CD4-positive, alpha-beta T cell (primary cell): ENCODE measurements at regions not wholly inside any gene's neighbourhood (a gene's known extent, or its start where the extent isn't known, plus 50 kb on each side); places are given as distances from the start of the nearest gene placed in this dataset.

ENCODE experiments used
- ATAC-seq: fragments of 200-7000 bp; cut with Tn5 transposase; one replicate; pipeline ENCODE4 v1.10.0; 2022; ENCODE audit warnings: mild to moderate bottlenecking; ENCODE audit not compliant: poor library complexity
- CTCF ChIA-PET: fragments of 350-600 bp; sonication (Branson Sonifier 250); formaldehyde crosslinking; loops from one replicate; lab custom pipeline; 2021; ENCODE audit warnings: antibody characterized with exemption, inconsistent platforms; lab: Charles Lee
- POLR2A ChIA-PET: fragments of 350-600 bp; sonication (Branson Sonifier 250); formaldehyde crosslinking; loops from one replicate; lab custom pipeline; 2021; ENCODE audit warnings: antibody characterized with exemption, inconsistent platforms; lab: Charles Lee
- DNase-seq, 14 experiments: peaks; one replicate each; pipeline ENCODE4 v3.0.0-alpha.2; 2013 to 2020; ENCODE audit warnings: mixed read lengths in 2 of 14
- H3K27ac ChIP-seq, 2 donors: one replicate each; pipeline versions ENCODE4 v1.5.1 to v1.7.0; 2013; ENCODE audit warnings: low read length in 2 of 2, low read depth in 1 of 2, mild to moderate bottlenecking in 1 of 2
- H3K27me3 ChIP-seq, 2 experiments: 1 replicate in 1 of 2; 2 replicates in 1 of 2; pipeline versions ENCODE4 v1.6.1 to v1.7.0; 2013; ENCODE audit warnings: low read length in 2 of 2, control low read depth in 1 of 2, mild to moderate bottlenecking in 1 of 2, moderate library complexity in 1 of 2; ENCODE audit not compliant: insufficient read depth in 2 of 2, control insufficient read depth in 1 of 2
- H3K36me3 ChIP-seq: one replicate; pipeline ENCODE4 v1.6.1; 2013; ENCODE audit warnings: low read length, control low read depth; ENCODE audit not compliant: insufficient read depth
- H3K4me1 ChIP-seq: one replicate; pipeline ENCODE4 v1.6.1; 2013; ENCODE audit warnings: low read length, control low read depth; ENCODE audit not compliant: insufficient read depth
- H3K4me3 ChIP-seq: one replicate; pipeline ENCODE4 v1.5.1; 2013; ENCODE audit warnings: mild to moderate bottlenecking, low read length, moderate library complexity
- H3K9me3 ChIP-seq, 2 experiments: 1 replicate in 1 of 2; 2 replicates in 1 of 2; pipeline versions ENCODE4 v1.6.1 to v1.7.0; 2013; ENCODE audit warnings: low read length in 2 of 2, mild to moderate bottlenecking in 2 of 2, control low read depth in 1 of 2, moderate library complexity in 1 of 2; ENCODE audit not compliant: control insufficient read depth in 1 of 2, insufficient read depth in 1 of 2
- H3K27ac Mint-ChIP-seq: one replicate; pipeline ENCODE4 v1.8.0; 2020; ENCODE audit warnings: mixed read lengths
- H3K27me3 Mint-ChIP-seq: one replicate; pipeline ENCODE4 v1.8.0; 2021; ENCODE audit warnings: mixed read lengths
- H3K36me3 Mint-ChIP-seq: one replicate; pipeline ENCODE4 v1.8.0; 2021; ENCODE audit warnings: low read depth, mixed read lengths
- H3K4me1 Mint-ChIP-seq: one replicate; pipeline ENCODE4 v1.8.0; 2021; ENCODE audit warnings: low read depth, mixed read lengths
- H3K4me3 Mint-ChIP-seq: one replicate; pipeline ENCODE4 v1.8.0; 2020; ENCODE audit warnings: mild to moderate bottlenecking, mixed read lengths
- H3K9me3 Mint-ChIP-seq: one replicate; pipeline ENCODE4 v1.8.0; 2020; ENCODE audit warnings: mixed read lengths
- CTCF ChIP-seq: fragments of 200-600 bp; IDR thresholded peaks from one replicate; pipeline ENCODE4 v1.8.0; 2022; ENCODE audit warnings: antibody characterized with exemption, mild to moderate bottlenecking
- intact Hi-C, 2 experiments: fragments of 100-400 bp; cut with DNase I in 1 of 2; cut with micrococcal nuclease in 1 of 2; formaldehyde crosslinking; loops; one replicate each; pipeline versions ENCODE4 v1.15.1 to v1.9.0; 2023 to 2025; cut with DNase I, micrococcal nuclease

DNA sequence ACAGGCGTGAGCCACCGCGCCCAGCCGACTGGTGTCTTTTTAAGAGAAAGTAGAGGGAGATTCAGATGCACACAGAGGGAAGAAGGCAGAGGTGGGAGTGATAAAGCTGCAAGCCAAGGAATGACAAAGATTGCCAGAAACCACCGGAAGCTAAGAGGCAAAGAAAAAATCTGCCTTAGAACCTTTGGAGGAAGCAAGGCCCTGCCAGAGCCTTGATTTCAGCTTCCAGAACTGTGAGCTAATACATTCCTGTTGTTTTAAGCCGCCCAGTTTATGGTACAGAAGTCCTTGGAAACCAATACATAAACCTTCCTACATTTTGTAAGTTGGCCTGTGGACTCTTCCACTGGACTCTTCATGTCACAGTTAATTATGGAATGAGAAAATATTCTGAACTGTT, 71.7 kb upstream of the SOX21 start:
- no peaks in the 10 kb centered on the region for H3K4me1 Mint-ChIP-seq
- TF ChIP-seq CTCF: no peak
- intact Hi-C loops: no loop called here
- CTCF ChIA-PET: no interaction called here
- H3K4me1 ChIP-seq: no peaks in the 10 kb centered on the region
- POLR2A ChIA-PET: no interaction called here
- H3K27ac Mint-ChIP-seq: no peak overlapping the region
- peaks cover 9% of the 10 kb centered on the region for H3K27me3 Mint-ChIP-seq
- no peak overlapping the region for H3K4me3 ChIP-seq
- H3K4me3 Mint-ChIP-seq: no peak overlapping the region
- H3K36me3 Mint-ChIP-seq: no peaks in the 10 kb centered on the region
- H3K36me3 ChIP-seq: no peaks in the 10 kb centered on the region
- H3K9me3 Mint-ChIP-seq: peaks cover 2% of the 10 kb centered on the region
- H3K27me3 ChIP-seq: no peaks in the 10 kb centered on the region
- DNase-seq: no peak
- ATAC-seq: no peak
- no peak overlapping the region for H3K27ac ChIP-seq
- H3K9me3 ChIP-seq: peaks cover 0 to 4% of the 10 kb centered on the region in 2 experiments

GRCh38 chr13:94783489-94783888, 71.1 kb upstream of the SOX21 start:
- peaks cover 9% of the 10 kb centered on the region for H3K27me3 Mint-ChIP-seq

DNA sequence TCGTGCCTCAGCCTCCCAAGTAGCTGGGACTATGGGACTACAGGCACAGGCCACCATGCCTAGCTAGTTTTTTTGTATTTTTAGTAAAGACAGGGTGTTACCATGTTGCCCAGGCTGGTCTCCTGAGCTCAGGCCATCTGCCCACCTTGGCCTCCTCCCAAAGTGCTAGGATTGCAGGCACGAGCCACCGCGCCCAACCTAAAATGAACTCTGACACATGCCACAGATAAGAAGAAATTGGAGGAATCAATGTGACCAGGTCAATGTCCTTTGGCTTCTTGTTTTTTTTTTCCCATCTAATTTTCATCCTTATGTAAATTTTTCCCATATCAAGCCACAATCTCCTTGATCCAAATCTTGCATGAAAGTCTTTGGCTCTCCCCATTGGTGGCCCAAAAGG, 68.1 kb upstream of the SOX21 start:
- POLR2A ChIA-PET: no interaction called here

More at GRCh38 chr13:94783489-94783888, 71.1 kb upstream of the SOX21 start:
- Mint-ChIP-seq H3K4me3 (no peak overlapping the region), H3K27ac (no peak overlapping the region), H3K36me3 (no peaks in the 10 kb centered on the region), H3K9me3 (peaks cover 2% of the 10 kb centered on the region), H3K4me1 (no peaks in the 10 kb centered on the region)
- H3K9me3 ChIP-seq: peaks cover 0 to 4% of the 10 kb centered on the region in 2 experiments
- intact Hi-C loops: no loop called here
- H3K4me1 ChIP-seq: no peaks in the 10 kb centered on the region
- no peak overlapping the region for H3K4me3 ChIP-seq
- TF ChIP-seq CTCF: no peak
- ATAC-seq (no peak), DNase-seq (no peak)
- CTCF ChIA-PET: no interaction called here
- H3K27me3 ChIP-seq: no peaks in the 10 kb centered on the region
- no peak overlapping the region for H3K27ac ChIP-seq
- POLR2A ChIA-PET: no interaction called here
- no peaks in the 10 kb centered on the region for H3K36me3 ChIP-seq

More for the DNA sequence above, 68.1 kb upstream of the SOX21 start:
- DNase-seq (no peak), ATAC-seq (no peak)
- Histone ChIP-seq H3K9me3 (peaks cover 0 to 4% of the 10 kb centered on the region in 2 experiments), H3K4me1 (no peaks in the 10 kb centered on the region), H3K27me3 (no peaks in the 10 kb centered on the region), H3K36me3 (no peaks in the 10 kb centered on the region), H3K27ac (no peak overlapping the region), H3K4me3 (no peak overlapping the region)
- H3K27me3 Mint-ChIP-seq: peaks cover 5% of the 10 kb centered on the region
- no peaks in the 10 kb centered on the region for H3K36me3 Mint-ChIP-seq
- no peak for TF ChIP-seq CTCF
- no peak overlapping the region for H3K4me3 Mint-ChIP-seq
- no peak overlapping the region for H3K27ac Mint-ChIP-seq
- peaks cover 2% of the 10 kb centered on the region for H3K9me3 Mint-ChIP-seq
- CTCF ChIA-PET: no interaction called here
- no peaks in the 10 kb centered on the region for H3K4me1 Mint-ChIP-seq
- intact Hi-C loops: no loop called here
